Lung (tissue), 11 donors: ENCODE measurements at regions not wholly inside any gene's neighbourhood (a gene's known extent, or its start where the extent isn't known, plus 50 kb on each side); places are given as distances from the start of the nearest gene placed in this dataset.

Experiments used
- ATAC-seq: fragments of 200-7000 bp; cut with Tn5 transposase; one replicate; pipeline ENCODE4 v1.9.1; 2020; ENCODE audit warnings: moderate number of reproducible peaks; ENCODE audit not compliant: insufficient read depth, low FRiP score
- DNase-seq, 3 donors: peaks; one replicate each; pipeline ENCODE4 v3.0.0-alpha.2; 2013 to 2017
- H3K27ac ChIP-seq, 2 donors: one replicate each; pipeline ENCODE4 v1.5.1; 2013; ENCODE audit warnings: mild to moderate bottlenecking in 2 of 2, moderate library complexity in 2 of 2, control low read depth in 1 of 2, inconsistent platforms in 1 of 2, low read depth in 1 of 2, low read length in 1 of 2
- H3K27me3 ChIP-seq, 3 donors: one replicate each; pipeline ENCODE4 v1.5.1; 2013; ENCODE audit warnings: low read length in 2 of 3; ENCODE audit not compliant: control insufficient read depth in 3 of 3, insufficient read depth in 3 of 3
- H3K36me3 ChIP-seq, 4 donors: one replicate each; pipeline ENCODE4 v1.5.1; 2013; ENCODE audit warnings: low read length in 4 of 4, mild to moderate bottlenecking in 1 of 4, moderate library complexity in 1 of 4; ENCODE audit not compliant: control insufficient read depth in 4 of 4, insufficient read depth in 4 of 4
- H3K4me1 ChIP-seq, 5 donors: one replicate each; pipeline ENCODE4 v1.5.1; 2013; ENCODE audit warnings: low read length in 5 of 5, mild to moderate bottlenecking in 2 of 5, moderate library complexity in 1 of 5; ENCODE audit not compliant: control insufficient read depth in 5 of 5, insufficient read depth in 5 of 5
- H3K4me3 ChIP-seq: one replicate; pipeline ENCODE4 v1.5.1; 2013; ENCODE audit warnings: mild to moderate bottlenecking, control low read depth, moderate library complexity
- H3K9ac ChIP-seq, 2 donors: one replicate each; pipeline ENCODE4 v1.5.1; 2013; ENCODE audit warnings: low read length in 2 of 2, control low read depth in 1 of 2; ENCODE audit not compliant: insufficient read depth in 1 of 2
- H3K9me3 ChIP-seq, 4 donors: one replicate each; pipeline ENCODE4 v1.5.1; 2013; ENCODE audit warnings: low read length in 3 of 4, mild to moderate bottlenecking in 1 of 4, moderate library complexity in 1 of 4; ENCODE audit not compliant: control insufficient read depth in 4 of 4, insufficient read depth in 3 of 4
- CTCF ChIP-seq: IDR thresholded peaks from 2 replicates; pipeline ENCODE4 v1.5.1; 2012; ENCODE audit warnings: mild to moderate bottlenecking; ENCODE audit errors: control extremely low read depth, extremely low read depth
- whole genome bisulfite sequencing, 2 donors: extraction: QIAGEN DNeasy Blood & Tissue Kit; methylation state at CpG; one replicate each; pipeline ENCODE4 v1.1.7; 2013; 5-methylcytosine and 5-hydroxymethylcytosine counted together
- donor health status: control.
- donor health status: control.
- donor health status: Bipolar disorder and iron deficiency.
- donor health status: healthy.
- donor health status: DM: yes; HTN: yes; CAD: no.

- Histone ChIP-seq H3K36me3 (no peaks in the 10 kb centered on the region), H3K4me3 (no peak overlapping the region), H3K9ac (no peak overlapping the region), H3K4me1 (no peaks in the 10 kb centered on the region), H3K27ac (no peak overlapping the region), H3K9me3 (no peaks in the 10 kb centered on the region), H3K27me3 (no peaks in the 10 kb centered on the region)
- no peak for TF ChIP-seq CTCF
- DNase-seq, result no peak
- 60 to 89% methylated on average over 3 of the region's 3 CpGs for WGBS, 2 donors
- no peak for ATAC-seq
Observed at GRCh38 chrX:125744914-125745313, 421.2 kb downstream of the DCAF12L2 start.

- Histone ChIP-seq H3K27ac (no peak overlapping the region), H3K9me3 (no peaks in the 10 kb centered on the region), H3K36me3 (no peaks in the 10 kb centered on the region), H3K27me3 (no peaks in the 10 kb centered on the region), H3K9ac (no peak overlapping the region), H3K4me1 (no peaks in the 10 kb centered on the region), H3K4me3 (no peak overlapping the region)
- ATAC-seq, result no peak
- no peak for DNase-seq
- TF ChIP-seq CTCF, result no peak
- 66 to 85% methylated on average over 8 of the region's 8 CpGs for WGBS, 2 donors
Observed at GRCh38 chrX:125757794-125758564, 408.1 kb downstream of the DCAF12L2 start.

- Histone ChIP-seq H3K36me3 (no peaks in the 10 kb centered on the region), H3K27ac (peak overlapping the region in 1 of 2 donors; percentile 9), H3K9me3 (peaks cover 0 to 3% (median 0%) of the 10 kb centered on the region in 4 donors), H3K4me1 (no peaks in the 10 kb centered on the region), H3K4me3 (no peak overlapping the region), H3K9ac (no peak overlapping the region), H3K27me3 (no peaks in the 10 kb centered on the region)
- ATAC-seq, result no peak
- WGBS, 2 donors, result 88 to 91% methylated on average over 2 of the region's 2 CpGs
- DNase-seq, result no peak
- TF ChIP-seq CTCF, result no peak
Observed at GRCh38 chrX:125758819-125759218, 407.3 kb downstream of the DCAF12L2 start.

- DNase-seq (no peak), ATAC-seq (no peak)
- H3K4me3 ChIP-seq, result no peak overlapping the region
- TF ChIP-seq CTCF, result no peak
- H3K36me3 ChIP-seq, result no peaks in the 10 kb centered on the region
- H3K4me1 ChIP-seq, result no peaks in the 10 kb centered on the region
- no peaks in the 10 kb centered on the region for H3K27me3 ChIP-seq
- peaks cover 0 to 6% (median 2%) of the 10 kb centered on the region in 4 donors for H3K9me3 ChIP-seq
- WGBS, 2 donors, result 24 to 54% methylated on average over 1 of the region's 1 CpG
- no peak overlapping the region for H3K9ac ChIP-seq
- no peak overlapping the region for H3K27ac ChIP-seq
Observed at GRCh38 chrX:125762954-125763353, 403.1 kb downstream of the DCAF12L2 start.
